A673 (cell line): ENCODE measurements at regions not wholly inside any gene's neighbourhood (a gene's known extent, or its start where the extent isn't known, plus 50 kb on each side); places are given as distances from the start of the nearest gene placed in this dataset.

Experiments used
- BruUV-seq: library from RNA; stranded (reverse); fragments of 400-500 nt; replicated peaks from 2 replicates; lab custom pipeline; 2021; lab: Mats Ljungman, UMichigan
- CTCF ChIA-PET: fragments of 300-600 bp; sonication (Branson Sonifier 250); formaldehyde crosslinking; loops from one replicate; lab custom pipeline; 2022; ENCODE audit warnings: antibody characterized with exemption; lab: Charles Lee
- POLR2A ChIA-PET: fragments of 300-600 bp; sonication (Branson Sonifier 250); formaldehyde crosslinking; loops from one replicate; lab custom pipeline; 2022; ENCODE audit warnings: antibody characterized with exemption; ENCODE audit not compliant: low non-redundant PET; lab: Charles Lee
- DNase-seq: peaks from one replicate; pipeline ENCODE4 v3.0.0-alpha.2; 2015; ENCODE audit warnings: low spot score
- H3K27ac ChIP-seq: fragments of 200-600 bp; sonication (generic); 2 replicates; pipeline ENCODE4 v1.5.1; 2016; ENCODE audit warnings: mixed run types, low read depth, mild to moderate bottlenecking, mixed read lengths, antibody characterized with exemption, low read length; ENCODE audit not compliant: poor library complexity, severe bottlenecking
- H3K27me3 ChIP-seq: fragments of 200-600 bp; sonication (generic); replicated peaks from 2 replicates; pipeline ENCODE4 v1.6.1; 2017; ENCODE audit warnings: mixed run types, low read depth, mild to moderate bottlenecking, mixed read lengths, antibody characterized with exemption, low read length; ENCODE audit not compliant: insufficient read depth, poor library complexity
- H3K36me3 ChIP-seq: fragments of 200-600 bp; sonication (generic); 2 replicates; pipeline ENCODE4 v1.6.1; 2016; ENCODE audit warnings: mixed run types, mild to moderate bottlenecking, mixed read lengths, antibody characterized with exemption, low read length; ENCODE audit not compliant: insufficient read depth, poor library complexity, severe bottlenecking
- H3K4me1 ChIP-seq: fragments of 200-600 bp; sonication (generic); 2 replicates; pipeline ENCODE4 v1.6.1; 2017; ENCODE audit warnings: mixed run types, mild to moderate bottlenecking, mixed read lengths, antibody characterized with exemption, low read length; ENCODE audit not compliant: insufficient read depth, poor library complexity, severe bottlenecking
- H3K4me3 ChIP-seq: fragments of 200-600 bp; sonication (generic); 2 replicates; pipeline ENCODE4 v1.5.1; 2016; ENCODE audit warnings: low read depth, mixed run types, mild to moderate bottlenecking, mixed read lengths, low read length; ENCODE audit not compliant: poor library complexity, severe bottlenecking
- H3K9me3 ChIP-seq: fragments of 200-600 bp; sonication (generic); 2 replicates; pipeline ENCODE4 v1.6.1; 2016; ENCODE audit warnings: mixed run types, low read depth, mild to moderate bottlenecking, mixed read lengths, antibody characterized with exemption, low read length; ENCODE audit not compliant: poor library complexity, severe bottlenecking
- EZH2 ChIP-seq: fragments of 200-600 bp; sonication (generic); IDR thresholded peaks from 2 replicates; pipeline ENCODE4 v1.6.1; 2017; ENCODE audit warnings: borderline replicate concordance, low read depth, mild to moderate bottlenecking, mixed read lengths, antibody characterized with exemption, low read length; ENCODE audit not compliant: poor library complexity, severe bottlenecking
- intact Hi-C: fragments of 100-400 bp; cut with micrococcal nuclease; formaldehyde crosslinking; loops from one replicate; pipeline ENCODE4 v1.10.0; 2022; ENCODE audit not compliant: unreplicated experiment
- TF ChIP-seq, protein P1 (sequence below): fragments of 300-800, 200-600 bp; sonication (generic); conservative IDR thresholded peaks from 2 replicates; pipeline ENCODE4 v1.5.1; 2017; ENCODE audit warnings: low read depth, mild to moderate bottlenecking, antibody characterized with exemption, low read length, moderate library complexity, mixed read lengths

- no peaks in the 10 kb centered on the region for H3K36me3 ChIP-seq
- POLR2A ChIA-PET, result no interaction called here
- no peak overlapping the region for H3K4me3 ChIP-seq
- no peak for DNase-seq
- BruUV-seq, result no TSS peak
- H3K27ac ChIP-seq, result no peak overlapping the region
- H3K9me3 ChIP-seq, result peaks cover 37% of the 10 kb centered on the region
- no peak for TF ChIP-seq EZH2
- TF ChIP-seq, protein P1, sequence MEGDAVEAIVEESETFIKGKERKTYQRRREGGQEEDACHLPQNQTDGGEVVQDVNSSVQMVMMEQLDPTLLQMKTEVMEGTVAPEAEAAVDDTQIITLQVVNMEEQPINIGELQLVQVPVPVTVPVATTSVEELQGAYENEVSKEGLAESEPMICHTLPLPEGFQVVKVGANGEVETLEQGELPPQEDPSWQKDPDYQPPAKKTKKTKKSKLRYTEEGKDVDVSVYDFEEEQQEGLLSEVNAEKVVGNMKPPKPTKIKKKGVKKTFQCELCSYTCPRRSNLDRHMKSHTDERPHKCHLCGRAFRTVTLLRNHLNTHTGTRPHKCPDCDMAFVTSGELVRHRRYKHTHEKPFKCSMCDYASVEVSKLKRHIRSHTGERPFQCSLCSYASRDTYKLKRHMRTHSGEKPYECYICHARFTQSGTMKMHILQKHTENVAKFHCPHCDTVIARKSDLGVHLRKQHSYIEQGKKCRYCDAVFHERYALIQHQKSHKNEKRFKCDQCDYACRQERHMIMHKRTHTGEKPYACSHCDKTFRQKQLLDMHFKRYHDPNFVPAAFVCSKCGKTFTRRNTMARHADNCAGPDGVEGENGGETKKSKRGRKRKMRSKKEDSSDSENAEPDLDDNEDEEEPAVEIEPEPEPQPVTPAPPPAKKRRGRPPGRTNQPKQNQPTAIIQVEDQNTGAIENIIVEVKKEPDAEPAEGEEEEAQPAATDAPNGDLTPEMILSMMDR, result no peak
- H3K27me3 ChIP-seq, result no peaks in the 10 kb centered on the region
- CTCF ChIA-PET, result no interaction called here
- no peaks in the 10 kb centered on the region for H3K4me1 ChIP-seq
- intact Hi-C loops, result no loop called here
These were observed 665.5 kb upstream of the POM121L12 start for GRCh38 chr7:52369922-52370321.

DNA sequence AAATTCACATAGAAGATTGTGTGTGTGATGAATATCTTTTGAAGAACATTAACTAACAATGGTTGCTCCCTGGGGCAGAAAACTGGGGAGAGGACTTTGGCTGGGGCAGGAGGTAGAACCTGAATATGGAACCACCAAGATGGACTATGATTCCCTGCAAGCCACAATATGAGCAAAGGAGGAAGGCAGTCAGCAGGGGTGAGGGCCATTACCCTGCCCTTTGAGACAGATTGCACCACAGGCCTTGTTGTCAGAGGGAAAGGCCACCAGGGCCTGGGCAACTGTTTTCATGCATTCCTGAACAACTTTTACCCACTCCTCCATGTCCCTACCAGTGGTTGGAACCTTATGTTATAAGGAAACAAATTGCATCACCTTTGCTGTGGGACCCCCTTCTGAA is 670.1 kb upstream of the POM121L12 start:
- TF ChIP-seq, protein P1, result no peak
- no peak for TF ChIP-seq EZH2
- intact Hi-C loops, result no loop called here

GRCh38 chr7:52362521-52362920 is 672.9 kb upstream of the POM121L12 start:
- intact Hi-C loops, result no loop called here

More for the DNA sequence above, 670.1 kb upstream of the POM121L12 start:
- ChIA-PET POLR2A (no interaction called here), CTCF (no interaction called here)
- no peak overlapping the region for H3K4me3 ChIP-seq
- no TSS peak for BruUV-seq
- H3K9me3 ChIP-seq, result peaks cover 24% of the 10 kb centered on the region
- H3K4me1 ChIP-seq, result no peaks in the 10 kb centered on the region
- DNase-seq, result no peak
- no peaks in the 10 kb centered on the region for H3K36me3 ChIP-seq
- no peak overlapping the region for H3K27ac ChIP-seq
- no peaks in the 10 kb centered on the region for H3K27me3 ChIP-seq

More at GRCh38 chr7:52362521-52362920, 672.9 kb upstream of the POM121L12 start:
- H3K4me1 ChIP-seq, result no peaks in the 10 kb centered on the region
- TF ChIP-seq, protein P1, result no peak
- no peak for TF ChIP-seq EZH2
- H3K9me3 ChIP-seq, result peaks cover 23% of the 10 kb centered on the region
- no peak overlapping the region for H3K27ac ChIP-seq
- no TSS peak for BruUV-seq
- H3K36me3 ChIP-seq, result no peaks in the 10 kb centered on the region
- no peak for DNase-seq
- ChIA-PET POLR2A (no interaction called here), CTCF (no interaction called here)
- H3K4me3 ChIP-seq, result no peak overlapping the region
- H3K27me3 ChIP-seq, result no peaks in the 10 kb centered on the region
